ENCODE measurements at regions not wholly inside any gene's neighbourhood (a gene's known extent, or its start where the extent isn't known, plus 50 kb on each side); places are given as distances from the start of the nearest gene placed in this dataset.

DNA sequence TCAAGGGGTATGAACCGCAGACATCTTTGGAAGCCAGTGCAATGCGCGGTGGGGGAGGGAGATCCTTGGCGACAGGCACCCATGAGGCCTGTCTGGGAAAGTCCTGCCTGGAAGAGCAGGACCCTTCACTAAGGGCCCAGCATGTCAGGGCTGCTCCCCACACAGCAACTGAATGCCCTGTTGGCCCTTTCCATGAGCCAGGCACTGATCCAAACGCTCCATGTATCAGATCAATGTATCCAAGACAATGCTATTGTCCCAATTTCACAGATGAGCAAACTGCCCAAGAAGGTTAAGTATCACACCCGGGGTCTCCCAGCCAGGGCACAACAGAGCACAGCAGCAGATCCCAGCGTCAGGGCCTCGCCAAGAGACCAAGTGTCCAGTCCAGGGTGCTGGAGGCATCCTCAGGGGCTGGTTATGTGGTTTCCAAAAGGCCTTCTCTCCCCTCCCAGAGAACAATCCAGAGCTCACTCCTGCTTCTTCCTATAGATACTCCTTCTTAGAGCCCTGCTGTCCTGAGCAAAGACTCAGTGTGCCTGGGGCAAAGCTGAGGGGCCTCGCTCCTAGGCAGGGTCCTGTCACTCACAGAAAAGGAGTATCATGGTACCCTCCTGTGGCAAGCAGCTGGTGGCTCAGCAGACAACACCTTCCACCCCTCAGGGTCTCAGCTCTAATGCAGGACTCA is 328.0 kb downstream of the NPHP4 start:
- TF ChIP-seq, protein P1, sequence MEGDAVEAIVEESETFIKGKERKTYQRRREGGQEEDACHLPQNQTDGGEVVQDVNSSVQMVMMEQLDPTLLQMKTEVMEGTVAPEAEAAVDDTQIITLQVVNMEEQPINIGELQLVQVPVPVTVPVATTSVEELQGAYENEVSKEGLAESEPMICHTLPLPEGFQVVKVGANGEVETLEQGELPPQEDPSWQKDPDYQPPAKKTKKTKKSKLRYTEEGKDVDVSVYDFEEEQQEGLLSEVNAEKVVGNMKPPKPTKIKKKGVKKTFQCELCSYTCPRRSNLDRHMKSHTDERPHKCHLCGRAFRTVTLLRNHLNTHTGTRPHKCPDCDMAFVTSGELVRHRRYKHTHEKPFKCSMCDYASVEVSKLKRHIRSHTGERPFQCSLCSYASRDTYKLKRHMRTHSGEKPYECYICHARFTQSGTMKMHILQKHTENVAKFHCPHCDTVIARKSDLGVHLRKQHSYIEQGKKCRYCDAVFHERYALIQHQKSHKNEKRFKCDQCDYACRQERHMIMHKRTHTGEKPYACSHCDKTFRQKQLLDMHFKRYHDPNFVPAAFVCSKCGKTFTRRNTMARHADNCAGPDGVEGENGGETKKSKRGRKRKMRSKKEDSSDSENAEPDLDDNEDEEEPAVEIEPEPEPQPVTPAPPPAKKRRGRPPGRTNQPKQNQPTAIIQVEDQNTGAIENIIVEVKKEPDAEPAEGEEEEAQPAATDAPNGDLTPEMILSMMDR (IDR thresholded peaks at IDR 0.05): no peak
- no peak for TF ChIP-seq POLR2A (IDR thresholded peaks at IDR 0.05)

Measured in body of pancreas (tissue), 4 donors.